HG02840 (cell line): ENCODE measurements at regions not wholly inside any gene's neighbourhood (a gene's known extent, or its start where the extent isn't known, plus 50 kb on each side); places are given as distances from the start of the nearest gene placed in this dataset.
"Not testable (repeated sequence)": the region's sequence is repeated elsewhere in the genome, so short reads cannot be mapped to it uniquely, and the experiment has no call there.

Source experiments
- ATAC-seq: cut with Tn5 transposase; IDR thresholded peaks from one replicate; pipeline ENCODE4 v1.9.1; 2021; ENCODE audit warnings: mild to moderate bottlenecking, moderate library complexity, moderate number of reproducible peaks; ENCODE audit not compliant: unreplicated experiment, low FRiP score

GRCh38 chr9:28929433-28929832 lies 1356.2 kb upstream of the C9orf72 start:
- no peak for ATAC-seq

- ATAC-seq: no peak
These were observed 1357.5 kb upstream of the C9orf72 start for GRCh38 chr9:28930766-28931165.

GRCh38 chr9:28934111-28934510 lies 1360.8 kb upstream of the C9orf72 start:
- ATAC-seq: no peak

- no peak for ATAC-seq
These were observed 1365.7 kb upstream of the C9orf72 start for GRCh38 chr9:28938981-28939380.

- ATAC-seq: no peak
These were observed 1368.6 kb upstream of the C9orf72 start for GRCh38 chr9:28941856-28942255.

GRCh38 chr9:28942941-28943340 lies 1369.7 kb upstream of the C9orf72 start:
- no peak for ATAC-seq

- no peak for ATAC-seq
These were observed 1373.4 kb upstream of the C9orf72 start for GRCh38 chr9:28946648-28947047.

GRCh38 chr9:28951945-28952344 lies 1378.7 kb upstream of the C9orf72 start:
- ATAC-seq: no peak

- no peak for ATAC-seq
These were observed 1383.0 kb upstream of the C9orf72 start for GRCh38 chr9:28956116-28956880.

GRCh38 chr9:28960602-28961001 lies 1387.3 kb upstream of the C9orf72 start:
- no peak for ATAC-seq

GRCh38 chr9:28961623-28962022 lies 1388.3 kb upstream of the C9orf72 start:
- no peak for ATAC-seq

GRCh38 chr9:28967226-28967625 lies 1393.9 kb upstream of the C9orf72 start:
- ATAC-seq: no peak

GRCh38 chr9:28970241-28970654 lies 1397.0 kb upstream of the C9orf72 start:
- ATAC-seq: no peak

- ATAC-seq: no peak
These were observed 1398.6 kb upstream of the C9orf72 start for GRCh38 chr9:28971881-28972280.

- no peak for ATAC-seq
These were observed 1403.0 kb upstream of the C9orf72 start for GRCh38 chr9:28976250-28976649.

GRCh38 chr9:28976684-28977083 lies 1403.4 kb upstream of the C9orf72 start:
- no peak for ATAC-seq

GRCh38 chr9:28981129-28981528 lies 1407.8 kb upstream of the C9orf72 start:
- ATAC-seq: no peak

GRCh38 chr9:28981711-28982110 lies 1408.4 kb upstream of the C9orf72 start:
- no peak for ATAC-seq

- ATAC-seq: no peak
These were observed 1410.7 kb upstream of the C9orf72 start for GRCh38 chr9:28984016-28984415.

GRCh38 chr9:28990009-28990408 lies 1416.7 kb upstream of the C9orf72 start:
- ATAC-seq: not testable (repeated sequence)

- no peak for ATAC-seq
These were observed 1425.8 kb upstream of the C9orf72 start for GRCh38 chr9:28999057-28999456.

GRCh38 chr9:28999806-29000205 lies 1426.5 kb upstream of the C9orf72 start:
- no peak for ATAC-seq

GRCh38 chr9:29001006-29001405 lies 1427.7 kb upstream of the C9orf72 start:
- ATAC-seq: no peak
